ENCODE measurements at regions not wholly inside any gene's neighbourhood (a gene's known extent, or its start where the extent isn't known, plus 50 kb on each side); places are given as distances from the start of the nearest gene placed in this dataset.

DNA sequence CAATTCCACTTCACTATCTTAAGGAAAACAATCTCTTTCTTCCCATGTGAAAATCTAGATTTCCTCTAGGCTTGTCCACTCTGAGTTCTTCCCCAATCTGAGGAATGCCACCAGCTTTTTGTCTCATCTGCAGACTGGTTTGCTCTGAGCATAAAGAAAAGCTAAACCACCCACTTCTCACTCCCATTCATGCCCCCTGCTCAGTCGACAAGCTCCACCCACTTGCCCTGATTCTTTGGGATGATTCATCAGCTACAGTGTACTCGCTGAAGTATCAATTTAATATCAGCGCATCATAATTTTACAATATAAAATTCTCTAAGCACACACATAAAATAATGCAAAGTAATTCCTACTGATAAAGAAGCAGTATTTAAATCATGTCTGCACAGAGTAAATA, 209.1 kb downstream of the GRIN2B start:
- no peaks in the 10 kb centered on the region for H3K9me3 ChIP-seq (ENCODE audit: control insufficient read depth, insufficient read depth, low read length)
- Mint-ChIP-seq H3K4me1 (no peaks in the 10 kb centered on the region), H3K27me3 (ENCODE audit: low read depth in 2 of 2) (peaks cover 3 to 7% of the 10 kb centered on the region in 2 donors), H3K36me3 (no peaks in the 10 kb centered on the region), H3K27ac (no peak overlapping the region), H3K9me3 (peaks cover 0 to 2% of the 10 kb centered on the region in 2 donors), H3K4me3 (no peak overlapping the region)
- 71% methylated on average over 1 of the region's 3 CpGs for WGBS (ENCODE audit: insufficient coverage)
- TF ChIP-seq, protein P1, sequence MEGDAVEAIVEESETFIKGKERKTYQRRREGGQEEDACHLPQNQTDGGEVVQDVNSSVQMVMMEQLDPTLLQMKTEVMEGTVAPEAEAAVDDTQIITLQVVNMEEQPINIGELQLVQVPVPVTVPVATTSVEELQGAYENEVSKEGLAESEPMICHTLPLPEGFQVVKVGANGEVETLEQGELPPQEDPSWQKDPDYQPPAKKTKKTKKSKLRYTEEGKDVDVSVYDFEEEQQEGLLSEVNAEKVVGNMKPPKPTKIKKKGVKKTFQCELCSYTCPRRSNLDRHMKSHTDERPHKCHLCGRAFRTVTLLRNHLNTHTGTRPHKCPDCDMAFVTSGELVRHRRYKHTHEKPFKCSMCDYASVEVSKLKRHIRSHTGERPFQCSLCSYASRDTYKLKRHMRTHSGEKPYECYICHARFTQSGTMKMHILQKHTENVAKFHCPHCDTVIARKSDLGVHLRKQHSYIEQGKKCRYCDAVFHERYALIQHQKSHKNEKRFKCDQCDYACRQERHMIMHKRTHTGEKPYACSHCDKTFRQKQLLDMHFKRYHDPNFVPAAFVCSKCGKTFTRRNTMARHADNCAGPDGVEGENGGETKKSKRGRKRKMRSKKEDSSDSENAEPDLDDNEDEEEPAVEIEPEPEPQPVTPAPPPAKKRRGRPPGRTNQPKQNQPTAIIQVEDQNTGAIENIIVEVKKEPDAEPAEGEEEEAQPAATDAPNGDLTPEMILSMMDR (IDR thresholded peaks at IDR 0.05): no peak
- no peaks in the 10 kb centered on the region for H3K36me3 ChIP-seq (ENCODE audit: control insufficient read depth, insufficient read depth, low read length)
- no peaks in the 10 kb centered on the region for H3K4me1 ChIP-seq (ENCODE audit: control insufficient read depth, insufficient read depth, low read length)
- H3K4me3 ChIP-seq (ENCODE audit: low read length): no peak overlapping the region
- no peaks in the 10 kb centered on the region for H3K27me3 ChIP-seq (ENCODE audit: control insufficient read depth, insufficient read depth, low read length)
- DNase-seq (no peak), ATAC-seq (no peak)
- intact Hi-C loops (cut with micrococcal nuclease): no loop called here
- H3K27ac ChIP-seq (ENCODE audit: low read length): no peak overlapping the region

DNA sequence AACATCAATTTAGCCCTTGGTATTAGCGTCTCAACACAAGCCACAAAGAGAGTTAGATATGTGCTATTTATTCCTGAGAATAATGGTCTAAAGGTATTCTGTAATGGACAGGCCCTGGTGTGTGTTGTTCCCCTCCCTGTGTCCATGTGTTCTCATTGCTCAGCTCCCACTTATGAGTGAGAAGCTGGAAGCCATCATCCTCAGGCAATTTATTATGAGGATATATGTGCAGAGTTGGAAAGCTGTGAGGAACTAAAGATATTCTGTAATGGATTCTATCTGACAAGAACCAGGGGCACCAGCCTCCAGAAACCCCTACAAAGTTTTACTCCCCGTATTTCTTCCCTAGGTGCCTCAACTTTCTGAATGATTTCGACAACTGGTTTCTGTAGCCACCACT, 210.8 kb downstream of the GRIN2B start:
- no peaks in the 10 kb centered on the region for H3K36me3 ChIP-seq (ENCODE audit: control insufficient read depth, insufficient read depth, low read length)
- Mint-ChIP-seq H3K27me3 (ENCODE audit: low read depth in 2 of 2) (peaks cover 0 to 7% of the 10 kb centered on the region in 2 donors), H3K27ac (no peak overlapping the region), H3K36me3 (no peaks in the 10 kb centered on the region), H3K4me1 (no peaks in the 10 kb centered on the region), H3K9me3 (peaks cover 0 to 4% of the 10 kb centered on the region in 2 donors), H3K4me3 (no peak overlapping the region)
- TF ChIP-seq, protein P1 (IDR thresholded peaks at IDR 0.05): no peak
- no peak overlapping the region for H3K4me3 ChIP-seq (ENCODE audit: low read length)
- intact Hi-C loops (cut with micrococcal nuclease): no loop called here
- no peaks in the 10 kb centered on the region for H3K9me3 ChIP-seq (ENCODE audit: control insufficient read depth, insufficient read depth, low read length)
- DNase-seq (no peak), ATAC-seq (no peak)
- no peaks in the 10 kb centered on the region for H3K27me3 ChIP-seq (ENCODE audit: control insufficient read depth, insufficient read depth, low read length)
- WGBS (ENCODE audit: insufficient coverage): 75% methylated on average over 2 of the region's 3 CpGs
- no peaks in the 10 kb centered on the region for H3K4me1 ChIP-seq (ENCODE audit: control insufficient read depth, insufficient read depth, low read length)
- H3K27ac ChIP-seq (ENCODE audit: low read length): no peak overlapping the region

DNA sequence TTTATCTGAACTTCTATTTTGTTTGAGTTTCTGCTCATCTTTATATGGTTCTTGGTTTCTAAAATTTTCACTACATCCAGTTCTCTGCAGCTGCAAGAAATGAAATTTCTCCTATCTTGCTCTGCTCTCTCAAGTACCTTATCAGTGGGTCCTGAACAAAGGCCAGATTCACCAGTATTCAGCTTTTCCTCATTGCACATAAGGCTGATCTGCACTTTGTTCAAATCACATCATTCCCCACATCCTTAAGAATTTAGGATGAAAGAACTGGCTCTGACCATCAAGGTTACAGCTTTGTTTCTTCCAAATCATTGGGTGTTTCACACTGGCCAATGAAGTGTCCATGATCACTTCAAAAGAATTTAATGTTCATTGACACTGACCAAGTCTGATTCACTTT, 211.4 kb downstream of the GRIN2B start:
- H3K4me3 ChIP-seq (ENCODE audit: low read length): no peak overlapping the region
- H3K36me3 Mint-ChIP-seq: no peaks in the 10 kb centered on the region
- TF ChIP-seq, protein P1 (IDR thresholded peaks at IDR 0.05): no peak
- no peak overlapping the region for H3K4me3 Mint-ChIP-seq
- no peaks in the 10 kb centered on the region for H3K27me3 ChIP-seq (ENCODE audit: control insufficient read depth, insufficient read depth, low read length)
- DNase-seq (no peak), ATAC-seq (no peak)
- H3K4me1 Mint-ChIP-seq: no peaks in the 10 kb centered on the region
- H3K9me3 Mint-ChIP-seq: peaks cover 0 to 4% of the 10 kb centered on the region in 2 donors
- no peak overlapping the region for H3K27ac Mint-ChIP-seq
- intact Hi-C loops (cut with micrococcal nuclease): no loop called here
- no peaks in the 10 kb centered on the region for H3K4me1 ChIP-seq (ENCODE audit: control insufficient read depth, insufficient read depth, low read length)
- no peaks in the 10 kb centered on the region for H3K36me3 ChIP-seq (ENCODE audit: control insufficient read depth, insufficient read depth, low read length)
- H3K27ac ChIP-seq (ENCODE audit: low read length): no peak overlapping the region
- H3K27me3 Mint-ChIP-seq (ENCODE audit: low read depth in 2 of 2): peaks cover 0 to 7% of the 10 kb centered on the region in 2 donors
- no peaks in the 10 kb centered on the region for H3K9me3 ChIP-seq (ENCODE audit: control insufficient read depth, insufficient read depth, low read length)

DNA sequence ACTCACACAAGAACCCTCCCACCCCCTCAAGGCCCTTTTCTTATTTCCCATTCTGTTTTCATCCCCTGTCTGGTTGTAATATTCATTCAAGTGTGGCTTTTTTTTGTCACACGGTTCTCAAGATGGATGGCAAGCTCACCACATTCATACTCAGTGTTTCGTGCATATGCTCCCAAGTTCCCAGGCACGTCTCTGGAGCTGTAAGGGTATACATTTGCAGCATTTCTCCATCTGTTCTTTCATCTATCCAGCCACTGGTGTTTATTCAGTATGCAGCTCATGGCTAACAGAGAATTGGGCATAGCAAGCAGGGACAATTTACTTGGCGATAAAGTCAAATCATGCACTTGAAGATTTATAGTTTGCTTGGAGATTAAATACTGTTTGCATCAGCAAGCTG, 212.1 kb downstream of the GRIN2B start:
- Histone ChIP-seq H3K4me1 (ENCODE audit: control insufficient read depth, insufficient read depth, low read length) (no peaks in the 10 kb centered on the region), H3K27me3 (ENCODE audit: control insufficient read depth, insufficient read depth, low read length) (no peaks in the 10 kb centered on the region), H3K27ac (ENCODE audit: low read length) (no peak overlapping the region), H3K4me3 (ENCODE audit: low read length) (no peak overlapping the region), H3K36me3 (ENCODE audit: control insufficient read depth, insufficient read depth, low read length) (no peaks in the 10 kb centered on the region), H3K9me3 (ENCODE audit: control insufficient read depth, insufficient read depth, low read length) (no peaks in the 10 kb centered on the region)
- ATAC-seq: no peak
- Mint-ChIP-seq H3K27ac (no peak overlapping the region), H3K4me1 (no peaks in the 10 kb centered on the region), H3K4me3 (no peak overlapping the region), H3K9me3 (peaks cover 0 to 2% of the 10 kb centered on the region in 2 donors), H3K36me3 (no peaks in the 10 kb centered on the region), H3K27me3 (ENCODE audit: low read depth in 2 of 2) (peaks cover 0 to 7% of the 10 kb centered on the region in 2 donors)
- no peak for DNase-seq
- intact Hi-C loops (cut with micrococcal nuclease): no loop called here
- TF ChIP-seq, protein P1 (IDR thresholded peaks at IDR 0.05): no peak
- WGBS (ENCODE audit: insufficient coverage): 80% methylated on average over 4 of the region's 4 CpGs
